Epithelial cell of esophagus (primary cell): ENCODE measurements at regions not wholly inside any gene's neighbourhood (a gene's known extent, or its start where the extent isn't known, plus 50 kb on each side); places are given as distances from the start of the nearest gene placed in this dataset.
"Not testable (repeated sequence)": the region's sequence is repeated elsewhere in the genome, so short reads cannot be mapped to it uniquely, and the experiment has no call there.

Experiments
- DNase-seq: peaks from one replicate; pipeline ENCODE4 v3.0.0; 2010; ENCODE audit warnings: low read depth
- H3K4me3 ChIP-seq: 2 replicates; pipeline ENCODE4 v1.5.1; 2011; ENCODE audit warnings: mild to moderate bottlenecking, low read length, control low read depth
- CTCF ChIP-seq: IDR thresholded peaks from 2 replicates; pipeline ENCODE4 v1.5.1; 2011; ENCODE audit warnings: low read depth, mild to moderate bottlenecking, low read length, control low read depth, inconsistent platforms; ENCODE audit not compliant: insufficient read depth; ENCODE audit errors: missing control alignments

DNA sequence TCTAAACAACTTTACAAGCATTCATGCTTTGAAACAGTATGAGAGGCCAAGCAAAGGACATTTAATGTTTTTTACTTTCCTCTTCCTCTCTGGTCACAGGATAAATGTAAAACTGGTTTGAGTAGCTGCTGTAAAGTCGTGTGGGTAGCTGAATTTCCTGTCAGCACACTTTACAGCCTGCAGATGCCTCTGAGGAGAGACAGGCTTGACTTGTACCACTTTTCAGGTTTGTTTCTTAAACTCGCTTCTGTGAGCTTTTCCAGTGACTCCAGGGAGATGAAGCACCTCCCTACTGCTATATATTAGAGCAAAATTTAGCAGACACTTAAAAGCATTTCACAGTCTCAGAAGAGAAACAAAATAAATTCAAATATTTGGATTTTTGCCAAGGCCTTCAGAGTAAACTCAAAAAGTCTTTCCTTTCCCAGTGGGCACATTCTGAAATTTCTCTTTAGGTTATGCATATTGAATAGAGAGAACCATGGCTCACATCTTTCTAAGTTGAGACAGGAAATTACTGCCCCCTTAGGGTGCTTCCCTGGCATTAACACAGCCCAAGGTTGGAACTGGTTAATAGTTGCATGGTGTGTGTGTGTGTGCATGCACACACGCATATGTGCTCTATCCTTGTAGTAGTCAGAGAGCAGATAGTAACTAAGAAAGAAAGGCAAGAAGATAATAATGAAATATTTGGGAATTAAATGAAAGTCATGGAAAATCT, 557.3 kb upstream of the MIS18BP1 start:
- DNase-seq: peak; percentile 48
- TF ChIP-seq CTCF: peak; percentile 44
- H3K4me3 ChIP-seq: no peak overlapping the region

DNA sequence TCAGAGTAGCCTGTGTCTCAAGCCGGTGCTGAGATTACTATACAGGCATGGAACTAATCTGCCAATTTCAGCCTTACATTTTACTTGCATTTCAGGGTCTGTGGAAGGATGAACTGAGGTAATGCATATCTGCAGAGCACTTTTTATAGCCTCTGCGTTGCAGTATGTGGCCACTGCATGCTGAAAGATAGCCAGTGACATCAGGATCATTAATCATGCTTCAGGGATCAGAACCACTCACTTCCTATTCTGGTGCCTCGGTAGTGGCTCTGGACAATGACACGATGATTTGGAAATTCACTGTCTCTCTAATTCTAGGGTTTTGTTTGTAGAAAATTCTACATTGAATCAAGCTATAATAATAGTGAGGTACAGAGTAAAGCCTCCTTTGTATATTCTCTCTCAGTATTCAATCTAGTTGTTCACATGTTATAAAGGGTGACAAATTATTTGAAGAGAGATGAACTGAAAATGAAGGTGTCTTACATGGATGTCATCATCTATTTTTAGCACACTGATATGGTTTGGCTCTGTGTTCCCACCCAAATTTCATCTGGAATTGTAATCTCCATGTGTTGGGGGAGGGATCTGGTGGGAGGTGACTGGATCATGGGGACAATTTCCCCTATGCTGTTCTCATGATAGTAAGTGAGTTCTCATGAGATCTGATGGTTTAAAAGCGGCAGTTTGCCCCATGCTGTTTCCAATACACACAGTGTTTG, 554.3 kb upstream of the MIS18BP1 start:
- TF ChIP-seq CTCF: no peak
- H3K4me3 ChIP-seq: no peak overlapping the region
- no peak for DNase-seq

GRCh38 chr14:45799511-45799910, 546.5 kb upstream of the MIS18BP1 start:
- no peak overlapping the region for H3K4me3 ChIP-seq
- no peak for TF ChIP-seq CTCF
- no peak for DNase-seq

- TF ChIP-seq CTCF: no peak
- no peak overlapping the region for H3K4me3 ChIP-seq
- peak; percentile 26 for DNase-seq
Measured at GRCh38 chr14:45798659-45799058, 545.7 kb upstream of the MIS18BP1 start.

- DNase-seq, H3K4me3 ChIP-seq: not testable (repeated sequence)
Measured at GRCh38 chr14:45796006-45796405, 543.0 kb upstream of the MIS18BP1 start.

DNA sequence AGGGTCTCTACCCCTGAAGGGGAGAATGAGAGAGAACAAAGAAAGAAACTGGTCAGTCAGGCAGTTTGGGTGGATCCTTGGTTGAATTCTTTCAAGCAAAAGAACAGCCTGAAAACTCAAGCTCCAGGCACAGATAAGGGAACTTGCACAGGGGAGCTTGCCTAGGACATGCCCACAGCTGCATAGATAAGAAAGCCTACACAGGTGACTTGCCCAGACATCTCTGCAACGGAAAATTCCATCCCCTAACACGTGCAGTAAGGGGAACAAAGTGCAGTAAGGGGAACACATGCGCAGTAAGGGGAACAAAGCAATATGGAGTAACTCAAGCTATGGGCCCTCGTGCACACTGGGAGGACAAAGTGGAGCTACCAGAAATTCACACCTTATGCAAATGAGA, 540.1 kb upstream of the MIS18BP1 start:
- peak; percentile 32 for DNase-seq
- no peak for TF ChIP-seq CTCF

GRCh38 chr14:45790293-45790692, 537.3 kb upstream of the MIS18BP1 start:
- no peak for TF ChIP-seq CTCF
- H3K4me3 ChIP-seq: no peak overlapping the region
- DNase-seq: no peak

More for the DNA sequence above, 540.1 kb upstream of the MIS18BP1 start:
- H3K4me3 ChIP-seq: no peak overlapping the region
